Activated T-cell treated with anti-CD3 and anti-CD28 coated beads, Interleukin-2, amount 50 U/mL, for 72 hours (primary cell): ENCODE measurements at regions not wholly inside any gene's neighbourhood (a gene's known extent, or its start where the extent isn't known, plus 50 kb on each side); places are given as distances from the start of the nearest gene placed in this dataset.

ENCODE experiments used
- ATAC-seq, 2 donors: fragments of 150-1000 bp; cut with Tn5 transposase; replicated peaks in 1 of 2; 2 replicates each; pipeline ENCODE4 v1.10.0; 2021; ENCODE audit warnings: moderate library complexity in 2 of 2, mild to moderate bottlenecking in 1 of 2
- DNase-seq, 2 donors: peaks; one replicate each; pipeline ENCODE4 v3.0.0; 2021 to 2022; ENCODE audit warnings: mixed read lengths in 1 of 2
- H3K27ac Mint-ChIP-seq: one replicate; pipeline ENCODE4 v1.8.0; 2022; ENCODE audit warnings: mild to moderate bottlenecking, moderate library complexity, mixed read lengths
- H3K27me3 Mint-ChIP-seq: one replicate; pipeline ENCODE4 v1.8.0; 2022; ENCODE audit warnings: low read depth, mixed read lengths
- H3K36me3 Mint-ChIP-seq, 2 donors: one replicate each; pipeline ENCODE4 v1.8.0; 2022; ENCODE audit warnings: mixed read lengths in 2 of 2, mild to moderate bottlenecking in 1 of 2; ENCODE audit not compliant: insufficient read depth in 2 of 2
- H3K4me1 Mint-ChIP-seq: one replicate; pipeline ENCODE4 v1.8.0; 2022; ENCODE audit warnings: low read depth, mixed read lengths
- H3K4me3 Mint-ChIP-seq, 2 donors: one replicate each; pipeline ENCODE4 v1.8.0; 2022; ENCODE audit warnings: mild to moderate bottlenecking in 2 of 2, mixed read lengths in 2 of 2, moderate library complexity in 2 of 2
- H3K9me3 Mint-ChIP-seq, 2 donors: one replicate each; pipeline ENCODE4 v1.8.0; 2022; ENCODE audit warnings: mixed read lengths in 2 of 2

- no peak overlapping the region for H3K27ac Mint-ChIP-seq
- ATAC-seq (no peak), DNase-seq (no peak)
- no peaks in the 10 kb centered on the region for H3K27me3 Mint-ChIP-seq
- no peaks in the 10 kb centered on the region for H3K9me3 Mint-ChIP-seq
- H3K36me3 Mint-ChIP-seq, result no peaks in the 10 kb centered on the region
- H3K4me1 Mint-ChIP-seq, result no peaks in the 10 kb centered on the region
- H3K4me3 Mint-ChIP-seq, result no peak overlapping the region
Measured at GRCh38 chr4:156154978-156155377, 201.3 kb upstream of the CTSO start.

- ATAC-seq (no peak), DNase-seq (no peak)
- H3K27me3 Mint-ChIP-seq, result no peaks in the 10 kb centered on the region
- H3K36me3 Mint-ChIP-seq, result no peaks in the 10 kb centered on the region
- no peaks in the 10 kb centered on the region for H3K4me1 Mint-ChIP-seq
- no peaks in the 10 kb centered on the region for H3K9me3 Mint-ChIP-seq
- H3K27ac Mint-ChIP-seq, result no peak overlapping the region
- no peak overlapping the region for H3K4me3 Mint-ChIP-seq
Measured at GRCh38 chr4:156146571-156146970, 192.9 kb upstream of the CTSO start.

DNA sequence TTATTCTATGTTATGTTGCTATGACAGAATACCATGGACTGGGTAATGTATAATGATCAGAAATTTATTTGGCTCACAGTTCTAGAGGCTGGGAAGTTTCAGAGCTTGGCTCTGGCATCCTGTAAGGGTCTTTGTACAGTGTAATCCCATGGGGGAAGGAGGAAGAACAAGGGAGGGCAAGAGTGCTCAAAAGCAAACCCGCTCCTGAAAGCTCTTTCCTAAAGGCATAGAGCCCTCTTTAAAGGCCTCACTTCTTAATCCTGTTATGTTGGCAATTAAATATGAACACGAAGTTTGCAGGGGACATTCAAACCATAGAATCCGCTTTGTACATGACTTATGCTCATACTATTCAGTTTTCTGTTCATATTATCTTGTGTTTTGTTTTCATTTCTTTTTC lies 191.3 kb upstream of the CTSO start:
- H3K4me1 Mint-ChIP-seq, result no peaks in the 10 kb centered on the region
- no peak overlapping the region for H3K27ac Mint-ChIP-seq
- H3K36me3 Mint-ChIP-seq, result no peaks in the 10 kb centered on the region
- ATAC-seq (no peak), DNase-seq (no peak)
- H3K27me3 Mint-ChIP-seq, result no peaks in the 10 kb centered on the region
- H3K4me3 Mint-ChIP-seq, result no peak overlapping the region
- H3K9me3 Mint-ChIP-seq, result no peaks in the 10 kb centered on the region

DNA sequence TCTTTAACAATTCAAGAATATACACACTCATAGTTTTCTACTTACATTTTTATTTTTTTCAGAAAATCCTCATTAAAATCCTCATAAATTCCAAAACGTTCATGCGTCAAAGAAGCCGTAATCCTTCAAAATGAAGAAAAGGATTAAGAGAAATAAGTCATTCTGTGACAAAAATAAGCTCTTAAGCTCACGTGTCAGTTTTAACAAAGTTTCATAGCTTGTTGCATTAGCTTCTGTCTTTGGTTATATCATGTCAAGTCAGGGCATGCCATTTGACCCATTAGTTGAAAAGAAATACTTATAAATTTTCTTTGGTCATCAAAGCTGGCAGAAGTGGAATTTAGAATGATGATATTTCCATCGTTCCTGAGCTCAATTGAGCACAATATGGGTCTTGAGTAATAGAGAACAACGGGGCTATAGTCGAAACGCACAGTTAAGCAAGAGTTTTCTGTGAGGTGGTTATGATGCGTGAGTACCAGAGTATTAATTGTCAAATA lies 185.2 kb upstream of the CTSO start:
- Mint-ChIP-seq H3K9me3 (peaks cover 0 to 6% of the 10 kb centered on the region in 2 donors), H3K27ac (no peak overlapping the region), H3K27me3 (no peaks in the 10 kb centered on the region), H3K4me1 (no peaks in the 10 kb centered on the region), H3K36me3 (no peaks in the 10 kb centered on the region), H3K4me3 (no peak overlapping the region)
- DNase-seq, result no peak
- no peak for ATAC-seq

DNA sequence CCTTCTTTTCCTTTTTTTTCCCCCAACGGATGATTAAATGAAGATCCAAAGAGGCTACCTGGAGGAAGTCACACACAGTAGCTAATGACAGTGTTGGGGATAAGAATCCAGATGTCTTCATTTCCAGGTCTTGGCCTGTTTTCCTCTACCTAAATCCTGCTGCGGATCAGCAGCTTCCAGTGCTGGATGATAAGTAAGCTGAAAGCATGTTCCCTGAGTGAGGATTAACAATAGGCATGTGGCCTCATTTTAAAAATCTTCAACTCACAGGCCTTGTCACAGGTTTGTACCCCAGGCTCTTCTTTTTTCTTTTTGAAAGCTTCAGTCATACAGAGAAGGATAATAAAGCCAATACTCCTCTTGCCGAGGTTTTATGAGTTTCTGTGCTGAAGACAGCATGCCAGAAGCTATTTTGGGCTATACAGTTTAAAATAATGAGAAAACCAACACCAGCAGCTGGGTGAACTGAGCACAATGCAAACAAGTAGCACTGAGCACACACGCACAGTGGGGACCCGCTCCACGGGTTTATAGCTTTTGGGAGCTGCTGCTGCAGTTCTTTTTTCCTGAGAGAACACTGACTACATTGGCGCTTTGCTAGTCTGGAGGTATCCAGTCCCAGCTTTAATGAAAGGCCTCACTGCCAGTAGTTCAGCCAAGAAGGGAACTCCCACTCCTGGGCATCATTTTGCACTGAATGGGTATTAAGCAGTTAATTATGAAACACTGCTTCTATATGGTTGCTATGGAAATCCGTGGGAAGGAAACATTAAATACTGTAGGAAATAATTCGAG lies 184.2 kb upstream of the CTSO start:
- Mint-ChIP-seq H3K27me3 (no peaks in the 10 kb centered on the region), H3K27ac (no peak overlapping the region), H3K4me3 (no peak overlapping the region), H3K36me3 (no peaks in the 10 kb centered on the region), H3K4me1 (no peaks in the 10 kb centered on the region), H3K9me3 (peaks cover 0 to 9% of the 10 kb centered on the region in 2 donors)
- ATAC-seq (no peak), DNase-seq (no peak)

DNA sequence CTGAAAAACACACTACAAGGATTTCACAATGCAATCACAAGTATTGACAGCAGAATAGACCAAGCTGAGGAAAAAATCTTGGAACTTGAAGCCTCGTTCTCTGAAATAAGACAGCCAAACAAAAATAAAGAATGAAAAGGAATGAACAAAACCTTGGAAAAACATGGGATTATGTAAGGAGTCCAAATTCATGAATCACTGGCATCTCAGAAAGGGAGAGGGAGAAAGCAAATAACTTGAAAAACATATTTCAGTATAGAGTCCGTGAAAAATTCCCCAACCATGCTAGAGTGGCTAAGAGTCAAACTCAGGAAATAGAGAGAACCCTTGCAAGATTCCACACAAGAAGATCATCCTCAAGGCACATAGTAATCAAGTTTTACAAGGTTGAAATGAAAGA lies 178.5 kb upstream of the CTSO start:
- no peak for DNase-seq
- H3K9me3 Mint-ChIP-seq, result peaks cover 3 to 16% of the 10 kb centered on the region in 2 donors
- ATAC-seq, result no peak
- no peak overlapping the region for H3K27ac Mint-ChIP-seq
- H3K4me1 Mint-ChIP-seq, result no peaks in the 10 kb centered on the region
- no peaks in the 10 kb centered on the region for H3K36me3 Mint-ChIP-seq
- H3K4me3 Mint-ChIP-seq, result no peak overlapping the region
- no peaks in the 10 kb centered on the region for H3K27me3 Mint-ChIP-seq

- Mint-ChIP-seq H3K36me3 (no peaks in the 10 kb centered on the region), H3K4me3 (no peak overlapping the region), H3K27ac (no peak overlapping the region), H3K9me3 (peaks cover 4 to 11% of the 10 kb centered on the region in 2 donors), H3K4me1 (no peaks in the 10 kb centered on the region), H3K27me3 (no peaks in the 10 kb centered on the region)
- no peak for DNase-seq
- ATAC-seq, result no peak
Measured at GRCh38 chr4:156128616-156129015, 174.9 kb upstream of the CTSO start.

- Mint-ChIP-seq H3K4me1 (no peaks in the 10 kb centered on the region), H3K36me3 (no peaks in the 10 kb centered on the region), H3K9me3 (peaks cover 0 to 2% of the 10 kb centered on the region in 2 donors), H3K4me3 (no peak overlapping the region), H3K27ac (no peak overlapping the region), H3K27me3 (no peaks in the 10 kb centered on the region)
- ATAC-seq (no peak), DNase-seq (no peak)
Measured at GRCh38 chr4:156118507-156119220, 165.0 kb upstream of the CTSO start.

GRCh38 chr4:156117743-156118142 lies 164.1 kb upstream of the CTSO start:
- no peak for DNase-seq
- Mint-ChIP-seq H3K27me3 (no peaks in the 10 kb centered on the region), H3K4me3 (no peak overlapping the region), H3K4me1 (no peaks in the 10 kb centered on the region), H3K27ac (no peak overlapping the region), H3K9me3 (peaks cover 0 to 2% of the 10 kb centered on the region in 2 donors), H3K36me3 (no peaks in the 10 kb centered on the region)
- no peak for ATAC-seq

DNA sequence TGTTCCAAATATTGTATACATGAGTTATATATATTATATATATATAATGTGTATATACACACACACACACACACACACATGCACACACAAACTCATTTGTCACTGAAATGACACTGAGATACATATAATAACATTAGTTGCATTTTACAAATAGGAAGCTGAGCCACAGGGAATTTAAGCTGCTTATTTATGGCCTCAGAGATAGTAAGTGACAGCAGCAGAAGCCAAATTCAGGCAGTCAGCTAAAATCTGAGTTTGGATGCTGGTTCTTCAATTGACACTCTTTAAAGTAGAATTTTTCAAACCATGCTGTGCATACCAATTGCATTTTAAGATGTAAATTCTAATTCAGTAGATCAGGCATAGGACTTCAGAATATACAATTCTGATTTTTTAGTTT lies 163.3 kb upstream of the CTSO start:
- no peak overlapping the region for H3K27ac Mint-ChIP-seq
- no peak for DNase-seq
- H3K9me3 Mint-ChIP-seq, result no peaks in the 10 kb centered on the region
- H3K4me3 Mint-ChIP-seq, result no peak overlapping the region
- no peaks in the 10 kb centered on the region for H3K4me1 Mint-ChIP-seq
- no peaks in the 10 kb centered on the region for H3K36me3 Mint-ChIP-seq
- H3K27me3 Mint-ChIP-seq, result no peaks in the 10 kb centered on the region
- no peak for ATAC-seq

GRCh38 chr4:156113138-156113765 lies 159.6 kb upstream of the CTSO start:
- no peak for ATAC-seq
- Mint-ChIP-seq H3K4me1 (no peaks in the 10 kb centered on the region), H3K36me3 (no peaks in the 10 kb centered on the region), H3K4me3 (no peak overlapping the region), H3K27me3 (no peaks in the 10 kb centered on the region), H3K9me3 (no peaks in the 10 kb centered on the region), H3K27ac (no peak overlapping the region)
- DNase-seq, result no peak

DNA sequence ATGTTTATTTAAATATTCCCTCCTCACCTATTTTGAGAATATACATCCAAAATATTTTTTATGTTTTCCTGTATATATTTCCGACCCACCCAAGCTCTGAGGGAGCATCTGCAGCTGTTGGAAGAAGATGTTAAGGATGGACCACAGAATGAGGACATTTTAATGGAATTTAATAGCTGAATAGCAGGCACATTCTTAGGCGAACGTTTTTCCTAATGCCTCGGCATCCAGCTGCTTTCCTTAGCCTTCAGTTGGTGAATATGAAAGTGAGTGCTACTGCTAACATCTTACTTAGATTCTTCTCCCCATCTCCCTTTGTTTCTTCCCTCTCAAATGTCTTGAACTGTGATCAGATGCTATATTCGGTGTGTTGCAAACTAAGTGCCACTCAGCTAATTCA lies 158.0 kb upstream of the CTSO start:
- ATAC-seq, result no peak
- Mint-ChIP-seq H3K4me3 (no peak overlapping the region), H3K27ac (no peak overlapping the region), H3K36me3 (no peaks in the 10 kb centered on the region), H3K9me3 (peaks cover 0 to 3% of the 10 kb centered on the region in 2 donors), H3K27me3 (no peaks in the 10 kb centered on the region), H3K4me1 (no peaks in the 10 kb centered on the region)
- DNase-seq, result no peak
